ENCODE measurements at regions not wholly inside any gene's neighbourhood (a gene's known extent, or its start where the extent isn't known, plus 50 kb on each side); places are given as distances from the start of the nearest gene placed in this dataset.

- Mint-ChIP-seq H3K9me3 (ENCODE audit: unreplicated experiment) (peaks cover 2% of the 10 kb centered on the region), H3K36me3 (ENCODE audit: unreplicated experiment) (peaks cover 5% of the 10 kb centered on the region), H3K27ac (ENCODE audit: unreplicated experiment) (no peak overlapping the region), H3K4me1 (ENCODE audit: low read depth, unreplicated experiment) (no peaks in the 10 kb centered on the region), H3K27me3 (ENCODE audit: unreplicated experiment) (no peaks in the 10 kb centered on the region), H3K4me3 (ENCODE audit: unreplicated experiment) (no peak overlapping the region)
- no peak for DNase-seq
- TF ChIP-seq CTCF (IDR thresholded peaks at IDR 0.05; ENCODE audit: partially characterized antibody, unreplicated experiment), result no peak
Observed at GRCh38 chr21:35481005-35481404, 431.9 kb upstream of the RUNX1 start.

- DNase-seq, result no peak
- no peaks in the 10 kb centered on the region for H3K27me3 Mint-ChIP-seq (ENCODE audit: unreplicated experiment)
Observed at GRCh38 chr21:35479529-35479928, 430.4 kb upstream of the RUNX1 start.

GRCh38 chr21:35479065-35479448 is 430.0 kb upstream of the RUNX1 start:
- H3K9me3 Mint-ChIP-seq (ENCODE audit: unreplicated experiment), result peaks cover 2% of the 10 kb centered on the region
- no peaks in the 10 kb centered on the region for H3K27me3 Mint-ChIP-seq (ENCODE audit: unreplicated experiment)
- peaks cover 2% of the 10 kb centered on the region for H3K4me1 Mint-ChIP-seq (ENCODE audit: low read depth, unreplicated experiment)
- peaks cover 5% of the 10 kb centered on the region for H3K36me3 Mint-ChIP-seq (ENCODE audit: unreplicated experiment)
- H3K4me3 Mint-ChIP-seq (ENCODE audit: unreplicated experiment), result no peak overlapping the region
- H3K27ac Mint-ChIP-seq (ENCODE audit: unreplicated experiment), result no peak overlapping the region
- no peak for TF ChIP-seq CTCF (IDR thresholded peaks at IDR 0.05; ENCODE audit: partially characterized antibody, unreplicated experiment)
- no peak for DNase-seq

More at GRCh38 chr21:35479529-35479928, 430.4 kb upstream of the RUNX1 start:
- Mint-ChIP-seq H3K9me3 (ENCODE audit: unreplicated experiment) (peaks cover 2% of the 10 kb centered on the region), H3K27ac (ENCODE audit: unreplicated experiment) (no peak overlapping the region), H3K4me1 (ENCODE audit: low read depth, unreplicated experiment) (peaks cover 2% of the 10 kb centered on the region), H3K4me3 (ENCODE audit: unreplicated experiment) (no peak overlapping the region), H3K36me3 (ENCODE audit: unreplicated experiment) (peaks cover 5% of the 10 kb centered on the region)
- TF ChIP-seq CTCF (IDR thresholded peaks at IDR 0.05; ENCODE audit: partially characterized antibody, unreplicated experiment), result no peak

- Mint-ChIP-seq H3K4me1 (ENCODE audit: low read depth, unreplicated experiment) (peaks cover 2% of the 10 kb centered on the region), H3K27ac (ENCODE audit: unreplicated experiment) (no peak overlapping the region), H3K4me3 (ENCODE audit: unreplicated experiment) (no peak overlapping the region), H3K9me3 (ENCODE audit: unreplicated experiment) (peaks cover 2% of the 10 kb centered on the region), H3K36me3 (ENCODE audit: unreplicated experiment) (peaks cover 5% of the 10 kb centered on the region), H3K27me3 (ENCODE audit: unreplicated experiment) (no peaks in the 10 kb centered on the region)
- DNase-seq, result no peak
- no peak for TF ChIP-seq CTCF (IDR thresholded peaks at IDR 0.05; ENCODE audit: partially characterized antibody, unreplicated experiment)
Observed at GRCh38 chr21:35478161-35479064, 429.3 kb upstream of the RUNX1 start.

- H3K9me3 Mint-ChIP-seq (ENCODE audit: unreplicated experiment), result peaks cover 2% of the 10 kb centered on the region
- no peak overlapping the region for H3K27ac Mint-ChIP-seq (ENCODE audit: unreplicated experiment)
- no peak overlapping the region for H3K4me3 Mint-ChIP-seq (ENCODE audit: unreplicated experiment)
- DNase-seq, result no peak
- H3K27me3 Mint-ChIP-seq (ENCODE audit: unreplicated experiment), result no peaks in the 10 kb centered on the region
- TF ChIP-seq CTCF (IDR thresholded peaks at IDR 0.05; ENCODE audit: partially characterized antibody, unreplicated experiment), result no peak
- H3K36me3 Mint-ChIP-seq (ENCODE audit: unreplicated experiment), result peaks cover 5% of the 10 kb centered on the region
- peaks cover 2% of the 10 kb centered on the region for H3K4me1 Mint-ChIP-seq (ENCODE audit: low read depth, unreplicated experiment)
Observed at GRCh38 chr21:35477622-35478021, 428.5 kb upstream of the RUNX1 start.
